ENCODE measurements at regions not wholly inside any gene's neighbourhood (a gene's known extent, or its start where the extent isn't known, plus 50 kb on each side); places are given as distances from the start of the nearest gene placed in this dataset.
"Not testable (repeated sequence)": the region's sequence is repeated elsewhere in the genome, so short reads cannot be mapped to it uniquely, and the experiment has no call there.

DNA sequence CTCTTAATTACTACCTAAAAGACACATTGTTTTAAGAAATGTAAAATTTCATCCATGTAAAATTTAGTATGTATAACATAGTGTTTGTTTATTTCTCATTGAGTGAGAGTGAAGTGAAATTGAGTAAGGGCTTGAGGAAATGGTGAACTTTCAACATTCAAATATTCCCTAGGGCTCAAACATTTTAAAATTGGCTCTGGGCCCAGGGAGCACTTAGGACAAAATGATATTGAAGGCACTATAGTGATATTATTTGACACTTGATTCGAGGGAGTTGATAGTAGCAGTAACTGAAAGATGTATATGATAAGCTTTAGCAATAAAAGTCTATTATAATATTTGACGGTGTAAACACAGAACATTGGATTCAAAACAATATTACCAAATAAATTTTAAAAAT lies 1244.0 kb upstream of the TENM3 start:
- DNase-seq, result no peak

DNA sequence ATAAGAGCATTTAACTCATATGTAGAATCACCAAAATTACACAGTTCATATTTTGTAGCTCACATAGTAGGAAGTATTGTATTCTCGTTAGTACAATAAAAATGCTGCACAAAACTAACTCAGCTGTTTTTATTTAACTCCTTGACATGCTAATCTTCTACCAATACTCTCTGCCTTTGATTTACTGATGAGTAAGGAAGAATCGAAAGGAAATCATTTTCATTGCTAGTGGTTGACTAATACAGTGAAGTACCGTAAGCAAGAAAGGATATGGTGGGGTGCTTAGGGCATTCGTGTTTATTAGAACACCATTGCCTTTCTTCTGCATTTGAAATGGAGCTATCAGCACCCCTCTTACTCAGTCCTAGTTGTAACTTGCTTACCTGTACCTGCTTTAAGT lies 1239.1 kb upstream of the TENM3 start:
- DNase-seq, result no peak

DNA sequence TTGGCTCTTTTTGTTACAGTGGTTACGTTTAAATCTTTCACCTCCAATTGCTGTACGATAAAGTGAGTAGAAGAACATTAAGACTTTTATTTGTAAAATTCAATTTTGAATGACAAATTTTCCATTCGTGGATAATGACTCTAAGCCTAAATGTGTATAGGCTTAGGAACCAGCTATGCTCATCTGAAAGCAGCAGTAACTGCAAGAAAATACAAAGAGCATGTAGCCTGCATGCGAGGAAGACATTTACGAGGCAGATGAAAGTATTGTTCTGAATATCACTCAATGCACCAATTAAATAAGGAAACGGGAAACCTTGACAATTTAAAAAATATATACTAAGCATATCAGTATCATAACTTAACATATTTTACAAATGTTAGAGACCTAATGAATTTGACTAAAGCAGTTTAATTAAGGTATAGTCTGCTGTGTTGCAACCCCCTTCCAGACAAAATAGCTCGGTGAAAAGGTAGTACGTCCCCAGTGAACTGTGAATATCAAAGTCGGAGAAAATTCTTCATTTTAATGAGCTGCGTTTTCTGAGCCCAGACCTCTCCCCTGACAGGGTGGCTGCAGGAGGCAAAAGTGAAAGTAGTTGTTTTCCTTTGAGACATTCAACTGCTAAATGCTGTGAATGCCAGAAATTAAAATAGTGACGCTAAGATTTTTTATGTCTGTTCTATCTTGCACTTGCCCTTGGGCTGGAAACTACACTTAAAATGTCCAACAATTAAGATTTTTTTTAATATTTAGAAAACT lies 1236.5 kb upstream of the TENM3 start:
- no peak for DNase-seq

DNA sequence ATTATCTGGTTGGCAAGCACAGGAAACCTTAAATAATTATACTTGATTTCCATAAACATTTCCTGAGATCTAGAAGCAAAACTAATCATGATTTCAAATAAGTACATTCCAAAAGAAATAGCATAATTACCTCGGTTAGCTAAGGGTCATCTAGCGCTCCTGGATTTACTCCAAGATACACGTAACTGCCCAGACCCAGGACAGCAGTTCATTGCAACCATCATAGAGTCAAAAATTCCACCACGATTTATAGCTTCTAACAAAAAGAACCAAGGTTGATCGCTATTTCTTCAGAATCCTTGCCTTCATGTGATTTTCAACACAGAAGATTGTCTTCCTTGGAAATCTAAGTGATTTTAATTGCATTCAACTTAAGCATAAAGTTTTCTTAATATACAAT lies 1235.5 kb upstream of the TENM3 start:
- DNase-seq, result no peak

DNA sequence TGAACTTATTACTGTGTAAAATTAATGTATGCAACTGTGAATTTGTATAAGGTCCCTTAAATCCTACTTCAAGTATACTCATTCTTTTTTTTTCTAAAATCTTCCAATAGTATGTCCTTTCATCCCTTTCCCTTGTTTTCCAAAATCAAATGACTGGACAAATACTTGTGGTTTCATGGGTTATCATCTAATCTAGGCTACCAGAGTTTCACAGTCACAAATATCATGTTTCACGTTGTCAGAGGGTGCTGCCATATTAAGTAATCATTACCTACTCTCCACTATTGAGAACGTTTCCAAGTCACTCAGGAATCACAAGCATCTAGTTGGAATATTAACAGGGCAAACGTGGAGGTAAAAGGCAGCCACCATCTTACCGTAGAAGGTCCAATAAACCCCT lies 1235.0 kb upstream of the TENM3 start:
- no peak for DNase-seq

DNA sequence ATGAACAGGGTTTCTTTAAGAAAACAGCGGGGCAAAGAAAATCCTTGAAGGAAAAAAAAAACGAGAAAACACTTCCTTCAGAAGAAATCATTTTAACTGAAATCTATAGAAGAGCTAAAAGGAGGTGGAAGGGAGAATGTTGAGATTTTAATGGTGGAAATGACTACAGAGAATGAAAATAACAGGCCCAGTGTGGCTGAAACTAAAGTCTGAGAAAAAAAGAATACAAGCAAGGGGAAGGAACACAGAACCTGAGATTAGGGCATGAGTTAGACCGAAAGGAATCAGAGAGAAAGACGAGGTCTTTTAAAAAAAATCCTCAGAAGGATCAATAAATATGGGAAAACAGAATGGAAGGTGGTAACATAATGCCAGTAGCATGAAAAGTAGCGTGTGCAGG lies 1230.0 kb upstream of the TENM3 start:
- no peak for DNase-seq

DNA sequence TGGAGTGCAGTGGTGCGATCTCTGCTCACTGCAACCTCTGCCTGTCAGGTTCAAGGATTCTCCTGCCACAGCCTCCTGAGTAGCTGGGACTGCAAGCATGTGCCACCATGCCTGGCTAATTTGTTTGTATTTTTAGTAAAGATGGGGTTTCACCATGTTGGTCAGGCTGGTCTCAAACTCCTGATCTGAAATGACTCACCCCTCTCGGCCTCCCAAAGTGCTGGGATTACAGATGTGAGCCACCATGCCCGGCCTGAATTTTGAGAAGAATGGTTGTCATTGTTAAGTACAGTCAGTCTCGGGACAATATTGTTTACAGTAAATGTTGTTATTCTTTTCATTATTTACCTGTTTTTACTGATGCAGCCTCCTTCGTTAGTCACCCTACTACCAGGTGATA lies 1226.2 kb upstream of the TENM3 start:
- DNase-seq, result no peak

DNA sequence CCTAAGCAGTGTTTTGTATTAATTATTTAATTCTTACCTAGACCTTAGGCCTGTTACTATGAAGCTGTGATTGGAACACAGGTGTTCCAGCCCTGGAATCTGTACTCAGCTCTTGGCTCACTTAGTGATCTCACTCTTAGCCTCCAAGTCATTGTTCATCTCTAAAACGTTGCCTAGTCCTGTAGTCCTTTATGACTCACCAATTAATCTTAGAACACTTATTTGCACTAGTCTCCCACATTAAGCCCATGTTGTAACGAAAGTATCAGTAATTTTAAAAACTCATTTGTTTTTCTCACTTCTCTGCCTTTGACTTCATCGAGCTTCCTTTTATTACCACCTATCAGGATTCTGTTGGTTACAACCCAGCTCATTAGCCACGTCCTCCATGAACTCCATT lies 1224.7 kb upstream of the TENM3 start:
- DNase-seq, result no peak

DNA sequence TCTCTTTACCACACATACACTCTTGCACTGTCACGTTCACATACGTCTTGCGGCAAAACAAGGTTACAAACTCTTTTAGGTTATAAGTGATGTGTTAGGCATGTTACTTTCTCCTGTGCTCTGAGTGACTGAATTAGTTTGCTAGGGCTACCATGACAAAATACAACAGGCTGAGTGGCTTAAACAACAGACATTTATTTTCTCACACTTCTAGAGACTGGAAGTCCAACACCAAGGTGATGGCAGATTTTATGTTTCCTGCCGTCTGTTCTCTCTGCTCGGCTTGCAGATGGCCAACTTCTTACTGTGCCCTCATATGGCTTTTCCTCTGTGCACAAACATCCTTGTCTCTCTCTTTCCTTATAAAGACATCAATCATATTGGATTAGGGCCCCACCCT lies 1224.3 kb upstream of the TENM3 start:
- DNase-seq, result no peak

DNA sequence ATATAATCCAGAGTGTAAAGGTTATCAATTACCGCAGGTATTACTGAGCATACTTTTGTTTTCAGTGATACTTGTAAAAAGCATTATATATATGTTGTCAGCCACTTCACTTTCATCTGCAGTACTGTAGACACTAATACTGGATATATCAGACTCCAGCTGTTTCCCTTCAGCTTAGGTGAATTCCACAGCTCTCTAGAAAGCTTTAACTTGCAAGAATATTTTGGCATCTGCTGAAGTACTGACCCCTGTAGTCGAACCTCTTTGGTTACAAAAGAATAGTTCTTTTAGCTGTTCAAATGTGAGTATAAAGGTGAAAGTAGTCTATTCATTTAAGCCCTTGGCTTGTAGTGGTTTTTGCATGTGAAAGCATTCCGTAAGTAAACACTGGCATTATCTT lies 1222.7 kb upstream of the TENM3 start:
- no peak for DNase-seq

DNA sequence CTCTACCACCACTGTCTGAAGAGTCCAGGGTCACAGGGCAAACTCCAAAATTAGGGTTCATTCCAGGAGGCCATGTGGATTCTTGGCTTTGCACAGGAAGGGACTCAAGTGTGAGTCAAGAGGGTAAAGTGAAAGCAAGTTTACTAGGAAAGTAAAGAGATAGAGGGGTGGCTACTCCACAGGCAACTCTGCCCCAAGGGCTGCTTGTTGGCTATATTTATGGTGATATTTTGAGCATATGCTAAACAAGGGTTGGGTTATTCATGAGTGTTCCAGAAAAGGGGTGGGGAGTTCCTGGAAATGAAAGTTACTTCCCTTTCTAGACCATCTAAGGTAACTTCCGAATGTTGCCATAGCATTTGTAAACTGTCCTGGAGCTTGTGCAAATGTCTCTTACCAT lies 1222.0 kb upstream of the TENM3 start:
- no peak for DNase-seq

DNA sequence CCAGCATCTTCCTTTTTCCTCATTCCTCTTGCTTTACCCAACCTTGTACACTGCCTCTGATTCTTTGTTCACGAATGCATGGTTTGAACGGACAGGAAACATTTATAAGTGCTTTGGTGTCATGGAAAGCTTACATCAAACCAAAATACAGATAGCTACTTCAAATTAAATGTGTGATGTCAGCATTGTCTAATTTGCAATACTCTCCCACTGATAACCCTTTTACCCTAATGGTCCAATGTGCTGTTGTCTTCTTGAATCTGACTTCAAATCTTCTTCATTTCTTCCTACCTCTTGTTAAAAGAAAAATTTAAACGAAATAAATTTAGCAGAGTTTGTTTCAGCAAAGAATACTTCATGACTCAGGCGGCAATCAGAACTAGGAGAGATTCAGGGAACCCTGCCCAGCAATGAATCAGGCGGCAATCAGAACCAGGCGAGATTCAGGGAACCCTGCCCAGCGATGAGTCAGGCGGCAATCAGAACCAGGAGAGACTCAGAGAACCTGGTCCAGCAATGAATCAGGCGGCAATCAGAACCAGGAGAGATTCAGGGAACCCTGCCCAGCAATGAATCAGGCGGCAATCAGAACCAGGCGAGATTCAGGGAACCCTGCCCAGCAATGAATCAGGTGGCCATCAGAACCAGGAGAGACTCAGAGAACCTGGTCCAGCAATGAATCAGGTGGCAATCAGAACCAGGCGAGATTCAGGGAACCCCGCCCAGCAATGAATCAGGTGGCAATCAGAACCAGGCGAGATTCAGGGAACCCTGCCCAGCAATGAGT lies 1212.9 kb upstream of the TENM3 start:
- not testable (repeated sequence) for DNase-seq

DNA sequence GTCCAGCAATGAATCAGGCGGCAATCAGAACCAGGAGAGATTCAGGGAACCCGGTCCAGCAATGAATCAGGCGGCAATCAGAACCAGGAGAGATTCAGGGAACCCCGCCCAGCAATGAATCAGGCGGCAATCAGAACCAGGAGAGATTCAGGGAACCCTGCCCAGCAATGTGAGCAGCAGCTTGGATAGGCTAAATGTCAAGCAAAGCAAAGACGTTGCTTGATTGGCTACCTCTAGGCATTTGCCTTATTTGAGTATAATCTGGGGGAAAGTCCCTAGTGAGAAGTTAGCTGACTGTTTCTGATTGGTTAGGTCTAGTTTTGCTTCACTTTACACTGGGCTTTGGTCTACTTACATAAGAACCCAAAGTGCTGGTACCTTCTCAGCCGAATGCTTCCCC lies 1212.2 kb upstream of the TENM3 start:
- DNase-seq, result no peak

DNA sequence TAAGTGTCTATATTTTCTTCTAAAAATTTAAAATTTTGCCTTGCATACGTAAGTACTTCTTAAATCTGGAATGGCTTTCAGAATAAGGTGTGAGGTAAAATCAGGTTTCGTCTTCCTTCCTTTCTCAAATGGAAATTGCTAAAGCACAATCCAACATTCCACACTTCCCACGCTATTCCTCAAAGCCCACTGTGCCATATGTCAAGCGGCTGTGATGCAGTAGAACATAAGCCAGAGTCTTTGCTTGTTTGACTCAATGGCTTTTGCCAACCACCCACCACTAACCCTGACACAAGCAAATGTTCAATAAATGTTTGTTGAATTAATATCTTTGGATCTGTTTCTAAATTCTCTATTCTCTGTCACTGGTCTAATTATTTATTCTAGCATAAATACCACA lies 1199.7 kb upstream of the TENM3 start:
- DNase-seq, result no peak

DNA sequence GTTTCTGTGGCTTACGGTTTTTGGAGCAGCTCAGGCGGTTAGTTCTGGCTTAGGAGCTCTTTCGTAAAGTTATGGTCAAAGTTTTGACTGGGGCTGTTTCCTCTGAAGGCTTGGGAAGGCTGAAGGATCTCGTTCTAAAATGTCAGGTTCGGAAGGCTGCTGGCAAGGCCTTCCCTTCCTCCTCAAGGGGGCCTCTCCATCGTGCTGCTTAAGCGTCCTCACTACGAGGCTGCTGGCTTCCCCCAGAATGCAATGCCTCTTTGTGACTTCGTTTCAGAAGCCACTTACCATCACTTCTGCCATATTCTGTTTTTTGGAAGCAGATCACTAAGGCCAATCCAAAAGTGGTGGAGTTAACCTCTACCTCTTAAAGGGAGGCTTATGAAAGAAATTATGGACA lies 1196.4 kb upstream of the TENM3 start:
- no peak for DNase-seq

DNA sequence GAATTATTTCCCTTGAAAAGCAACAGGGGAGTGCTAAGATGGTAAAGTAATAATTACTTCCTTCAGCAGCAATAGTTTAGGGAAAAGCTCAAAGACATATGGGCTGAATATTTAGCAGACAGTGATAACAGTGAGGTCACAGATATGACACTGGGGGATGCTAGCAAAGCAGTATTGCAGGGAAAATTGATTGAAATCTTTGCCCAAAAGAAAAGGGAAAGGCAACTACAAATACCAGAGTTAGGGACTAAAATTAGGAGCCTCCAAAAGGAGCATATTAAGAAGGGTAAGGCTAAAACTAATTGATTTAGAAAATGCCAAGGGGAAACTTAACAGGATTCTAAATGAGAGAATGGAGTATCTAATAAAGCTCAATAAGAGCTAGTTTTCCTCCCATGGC lies 1191.3 kb upstream of the TENM3 start:
- DNase-seq, result no peak

DNA sequence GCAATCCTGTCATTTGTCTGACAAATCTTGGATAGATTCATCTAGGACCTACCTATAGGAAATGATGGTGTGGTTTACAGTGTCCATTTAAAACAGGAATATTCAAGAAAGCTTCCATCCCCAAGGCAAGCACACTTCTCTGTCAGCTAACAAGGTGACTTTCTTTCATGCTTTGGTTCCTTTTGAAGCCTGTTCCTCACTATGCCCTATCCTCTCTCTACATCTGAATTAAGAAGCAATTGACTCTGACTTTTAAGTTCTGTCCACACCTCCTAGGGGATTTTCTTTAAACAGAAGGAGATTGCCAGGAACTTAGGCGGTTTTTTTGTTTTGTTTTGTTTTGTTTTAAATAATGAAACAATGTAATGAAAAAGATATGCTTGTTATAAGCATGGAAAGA lies 1181.4 kb upstream of the TENM3 start:
- DNase-seq, result no peak

DNA sequence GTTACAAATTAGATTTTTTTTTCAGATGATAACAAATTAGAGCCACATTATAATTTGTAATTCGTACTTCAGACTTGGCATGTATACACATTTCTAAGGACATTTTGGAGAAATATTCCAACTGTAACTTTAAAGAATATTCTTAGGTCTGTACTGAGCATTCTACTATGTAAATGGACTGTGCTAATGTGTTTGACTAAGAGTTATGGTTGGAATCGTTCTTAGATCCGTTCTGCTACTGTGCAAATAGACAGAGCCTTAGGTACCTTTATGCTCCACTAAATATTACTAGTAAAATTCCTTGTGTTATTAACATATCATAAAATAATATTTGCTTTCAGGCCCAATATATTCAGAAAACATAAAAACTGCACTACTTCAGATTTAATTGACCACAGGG lies 1180.0 kb upstream of the TENM3 start:
- DNase-seq, result no peak

DNA sequence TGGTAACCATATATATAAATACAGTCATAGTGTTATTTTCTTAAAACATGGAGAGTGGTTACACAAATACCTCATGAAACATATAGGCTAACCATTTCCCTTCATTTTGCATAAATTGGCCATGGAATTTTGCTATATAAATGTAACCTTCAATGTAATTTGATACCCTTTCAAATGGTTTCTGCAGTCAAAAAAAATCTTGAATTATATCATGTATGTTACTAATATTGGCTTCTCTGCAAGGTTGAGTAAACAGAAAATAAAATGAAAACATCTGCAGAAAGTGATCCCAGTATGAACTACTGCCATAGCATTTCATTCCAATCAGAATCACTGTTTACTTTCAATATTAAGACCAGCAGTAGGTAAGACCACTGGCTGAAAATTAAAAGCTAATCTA lies 1165.9 kb upstream of the TENM3 start:
- no peak for DNase-seq

DNA sequence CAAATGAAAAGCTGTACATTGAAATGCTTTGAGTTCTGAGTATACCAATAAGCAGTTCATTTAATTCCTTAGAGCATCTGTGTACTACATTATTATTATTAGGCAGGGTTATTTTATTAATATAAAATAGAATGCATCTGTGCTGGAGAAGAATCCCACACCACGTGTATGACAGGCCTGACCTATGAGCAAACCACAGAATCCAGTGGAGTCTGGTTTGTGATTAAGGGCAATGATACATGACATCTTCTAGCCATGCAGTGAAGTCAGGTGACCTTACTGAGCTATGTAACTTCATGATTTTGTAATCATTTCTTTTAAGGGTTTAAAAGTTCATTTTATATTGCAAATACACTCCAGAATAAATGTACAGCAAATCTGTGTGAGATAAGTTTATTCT lies 1165.0 kb upstream of the TENM3 start:
- DNase-seq, result no peak

DNA sequence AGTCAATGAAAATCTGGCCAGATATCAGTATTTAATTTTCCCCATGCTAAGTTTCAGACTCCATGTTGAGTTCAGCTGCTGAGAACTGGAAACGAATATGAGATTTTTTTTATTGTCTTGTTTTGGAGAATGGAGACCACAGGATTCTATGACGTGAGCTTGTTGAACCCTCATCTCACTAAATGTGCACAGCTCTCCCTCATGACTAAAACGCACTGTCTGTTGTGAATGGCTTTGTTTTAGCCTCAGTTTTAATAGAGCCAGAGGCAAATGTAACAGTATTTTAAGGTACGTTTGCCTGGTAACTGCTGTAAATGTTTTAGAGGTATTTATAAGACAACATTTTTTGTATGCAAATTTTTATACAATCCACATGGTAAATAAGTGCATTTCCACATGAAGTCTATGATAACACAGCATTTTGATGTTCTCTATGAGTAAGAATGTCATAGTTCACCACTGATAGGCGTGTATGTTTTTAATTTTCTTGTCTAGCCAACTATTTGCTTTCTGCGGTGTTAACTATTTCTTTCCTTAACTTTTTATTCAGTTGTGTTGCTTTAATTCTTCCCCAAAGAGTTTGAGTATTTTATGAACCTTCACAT lies 1159.3 kb upstream of the TENM3 start:
- no peak for DNase-seq

DNA sequence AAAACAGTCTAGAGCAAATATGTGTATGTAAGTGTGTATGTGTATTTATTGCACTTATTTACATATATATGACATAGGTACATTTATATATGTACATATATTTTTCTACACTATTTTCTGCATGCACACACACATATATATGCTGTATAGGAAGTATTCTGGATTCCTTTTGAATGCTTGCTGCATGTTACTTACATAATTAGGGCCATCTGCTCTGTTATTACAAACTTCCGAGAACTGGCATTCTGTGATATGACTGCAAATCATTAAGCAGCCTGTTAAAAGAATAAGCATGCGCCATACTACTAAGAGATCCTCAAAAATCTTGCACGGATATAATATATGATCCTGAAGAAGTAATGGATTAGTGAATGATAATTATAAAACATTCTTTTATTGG lies 1157.6 kb upstream of the TENM3 start:
- DNase-seq, result no peak

DNA sequence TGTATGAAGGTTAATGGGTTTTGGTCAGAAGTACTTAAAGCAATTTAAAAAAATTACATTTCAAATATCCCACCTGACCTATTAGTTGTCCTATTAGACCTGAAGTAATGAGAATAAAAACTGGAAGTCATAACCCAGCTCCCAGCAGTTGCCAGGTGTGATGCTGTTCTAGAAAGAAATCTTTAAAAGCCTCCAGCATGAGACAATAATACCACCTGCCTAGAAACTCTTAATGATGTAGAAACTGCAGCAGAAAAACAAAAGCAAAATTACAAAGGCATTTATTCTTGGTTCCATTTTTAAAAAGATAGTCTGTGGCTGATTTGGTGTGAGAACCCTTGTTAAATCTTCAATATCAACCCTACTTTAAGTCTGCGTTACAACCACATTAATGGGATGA lies 1137.7 kb upstream of the TENM3 start:
- no peak for DNase-seq

DNA sequence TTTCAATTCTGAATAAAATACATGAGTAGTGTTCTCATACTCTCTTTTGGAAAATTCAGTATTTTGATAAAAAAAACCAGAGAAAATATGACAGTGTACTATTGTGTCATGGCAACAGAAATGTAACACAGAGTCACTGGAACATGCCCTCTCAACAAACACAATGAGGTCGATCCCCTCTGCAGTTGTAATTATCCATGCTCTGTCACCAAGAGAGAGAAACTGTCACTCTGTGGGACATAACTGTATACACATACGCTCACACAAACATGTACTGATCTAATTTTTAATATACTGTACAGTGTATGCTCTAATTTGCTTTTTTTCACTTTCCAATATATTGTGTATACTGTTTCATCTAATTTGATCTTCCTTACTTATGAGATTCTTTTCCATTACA lies 1136.8 kb upstream of the TENM3 start:
- DNase-seq, result no peak
